Fibroblast of lung (primary cell): ENCODE measurements at regions not wholly inside any gene's neighbourhood (a gene's known extent, or its start where the extent isn't known, plus 50 kb on each side); places are given as distances from the start of the nearest gene placed in this dataset.

Source experiments
- EZH2 ChIP-seq: IDR thresholded peaks from 2 replicates; pipeline ENCODE4 v1.5.1; 2012; ENCODE audit warnings: low read length, control low read depth, mild to moderate bottlenecking; ENCODE audit errors: missing control alignments
- TF ChIP-seq, protein P1 (sequence below), 2 donors: IDR thresholded peaks in 1 of 2; conservative IDR thresholded peaks in 1 of 2; 1 replicate in 1 of 2; 2 replicates in 1 of 2; pipeline ENCODE4 v1.5.1; 2011 to 2012; ENCODE audit warnings: low read length in 2 of 2, control low read depth in 1 of 2, inconsistent platforms in 1 of 2, low read depth in 1 of 2, mild to moderate bottlenecking in 1 of 2

DNA sequence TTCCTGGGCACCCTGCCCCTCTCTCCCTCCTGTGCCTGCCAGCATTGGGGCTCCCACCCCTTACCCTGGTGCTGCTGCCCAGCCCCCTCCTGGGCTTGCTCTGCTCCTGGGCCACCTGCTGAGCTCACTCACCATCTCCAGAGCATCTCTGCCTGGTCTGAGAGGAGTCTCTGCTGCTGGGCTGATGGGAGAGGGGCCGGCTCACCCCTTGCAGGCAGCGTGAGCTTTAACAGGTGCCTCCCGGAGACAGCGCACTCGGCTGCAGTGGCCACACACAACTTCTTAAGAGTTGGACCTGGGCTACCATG lies 721.7 kb downstream of the MATN1 start:
- TF ChIP-seq, protein P1, sequence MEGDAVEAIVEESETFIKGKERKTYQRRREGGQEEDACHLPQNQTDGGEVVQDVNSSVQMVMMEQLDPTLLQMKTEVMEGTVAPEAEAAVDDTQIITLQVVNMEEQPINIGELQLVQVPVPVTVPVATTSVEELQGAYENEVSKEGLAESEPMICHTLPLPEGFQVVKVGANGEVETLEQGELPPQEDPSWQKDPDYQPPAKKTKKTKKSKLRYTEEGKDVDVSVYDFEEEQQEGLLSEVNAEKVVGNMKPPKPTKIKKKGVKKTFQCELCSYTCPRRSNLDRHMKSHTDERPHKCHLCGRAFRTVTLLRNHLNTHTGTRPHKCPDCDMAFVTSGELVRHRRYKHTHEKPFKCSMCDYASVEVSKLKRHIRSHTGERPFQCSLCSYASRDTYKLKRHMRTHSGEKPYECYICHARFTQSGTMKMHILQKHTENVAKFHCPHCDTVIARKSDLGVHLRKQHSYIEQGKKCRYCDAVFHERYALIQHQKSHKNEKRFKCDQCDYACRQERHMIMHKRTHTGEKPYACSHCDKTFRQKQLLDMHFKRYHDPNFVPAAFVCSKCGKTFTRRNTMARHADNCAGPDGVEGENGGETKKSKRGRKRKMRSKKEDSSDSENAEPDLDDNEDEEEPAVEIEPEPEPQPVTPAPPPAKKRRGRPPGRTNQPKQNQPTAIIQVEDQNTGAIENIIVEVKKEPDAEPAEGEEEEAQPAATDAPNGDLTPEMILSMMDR (conservative IDR thresholded peaks at IDR 0.05 in 1 of 2, IDR thresholded peaks at IDR 0.05 in 1 of 2; ENCODE audit: low read depth in 1 of 2, low read length in 2 of 2) = no peak
- no peak for TF ChIP-seq EZH2
